RWPE2 (cell line): ENCODE measurements at regions not wholly inside any gene's neighbourhood (a gene's known extent, or its start where the extent isn't known, plus 50 kb on each side); places are given as distances from the start of the nearest gene placed in this dataset.
A peak's percentile ranks its signal among the peaks of the same experiment; 100 is the strongest.

Experiments
- ATAC-seq: fragments of 200-7000 bp; cut with Tn5 transposase; 3 replicates; pipeline ENCODE4 v1.9.1; 2021; ENCODE audit warnings: low read depth
- DNase-seq: peaks from one replicate; pipeline ENCODE4 v3.0.0-alpha.2; 2020; ENCODE audit warnings: low spot score
- H3K27ac ChIP-seq: fragments of 450-650 bp; 2 replicates; pipeline ENCODE4 v1.5.1; 2017; ENCODE audit warnings: mild to moderate bottlenecking; ENCODE audit not compliant: poor library complexity, severe bottlenecking
- H3K27me3 ChIP-seq: fragments of 250-450 bp; sonication (Bioruptor Pico); 2 replicates; pipeline ENCODE4 v1.5.1; 2021; ENCODE audit warnings: mild to moderate bottlenecking, moderate library complexity; ENCODE audit not compliant: insufficient read depth, poor library complexity, severe bottlenecking
- H3K36me3 ChIP-seq: fragments of 250-450 bp; sonication (Bioruptor Pico); 2 replicates; pipeline ENCODE4 v1.5.1; 2020; ENCODE audit warnings: low read depth, mild to moderate bottlenecking, moderate library complexity
- H3K4me1 ChIP-seq: fragments of 250-450 bp; sonication (Bioruptor Pico); 2 replicates; pipeline ENCODE4 v1.5.1; 2021; ENCODE audit warnings: mild to moderate bottlenecking, moderate library complexity; ENCODE audit not compliant: insufficient read depth, poor library complexity, severe bottlenecking
- H3K4me3 ChIP-seq: fragments of 250-450 bp; sonication (Bioruptor Pico); 2 replicates; pipeline ENCODE4 v1.5.1; 2021; ENCODE audit warnings: mild to moderate bottlenecking, moderate library complexity; ENCODE audit not compliant: severe bottlenecking
- H3K9me3 ChIP-seq: fragments of 250-450 bp; sonication (Bioruptor Pico); 2 replicates; pipeline ENCODE4 v1.5.1; 2021; ENCODE audit warnings: mild to moderate bottlenecking, moderate library complexity; ENCODE audit not compliant: severe bottlenecking
- TF ChIP-seq, protein P1 (sequence below): fragments of 450-650 bp; IDR thresholded peaks from one replicate; pipeline ENCODE4 v1.5.1; 2017; ENCODE audit warnings: mild to moderate bottlenecking, moderate library complexity; ENCODE audit not compliant: poor library complexity, severe bottlenecking

DNA sequence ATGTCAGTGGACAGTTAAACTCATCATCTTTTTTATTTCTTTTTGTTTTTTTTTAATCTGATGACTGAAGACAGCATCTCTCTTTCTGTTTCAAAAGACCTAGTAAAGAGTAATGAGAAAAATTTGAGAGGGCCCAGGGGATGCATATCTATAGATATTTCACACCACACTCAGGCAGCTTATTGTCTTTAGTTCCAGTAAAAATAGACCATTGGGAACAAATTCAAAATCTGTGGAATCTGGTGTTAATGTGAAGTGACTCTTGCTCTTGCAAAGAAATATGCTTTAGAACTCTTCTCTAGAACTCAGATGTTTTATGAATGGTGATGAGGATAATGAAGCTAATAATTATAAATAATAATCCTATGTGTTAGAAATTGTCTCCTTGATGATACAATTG lies 214.5 kb upstream of the ATP2B1 start:
- H3K27ac ChIP-seq: no peak overlapping the region

DNA sequence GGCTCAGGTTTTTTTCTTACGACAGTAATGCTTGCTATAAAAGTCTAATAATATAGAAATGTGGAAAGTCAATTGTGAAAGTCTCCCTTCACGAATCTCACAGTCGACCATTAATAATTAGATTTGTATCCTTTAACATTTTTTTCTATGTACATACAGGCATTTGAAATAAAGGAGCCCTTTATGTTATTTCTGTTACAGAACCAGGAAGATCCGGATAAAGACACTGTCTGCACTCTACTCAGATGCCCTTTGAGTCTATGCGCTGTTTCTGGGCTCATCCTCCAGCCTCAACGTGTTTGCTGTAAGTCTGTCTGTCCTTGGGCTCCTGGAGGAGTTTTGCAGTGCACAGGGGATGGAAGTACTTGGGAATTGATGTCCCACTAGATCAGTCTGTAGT lies 212.2 kb upstream of the ATP2B1 start:
- TF ChIP-seq, protein P1, sequence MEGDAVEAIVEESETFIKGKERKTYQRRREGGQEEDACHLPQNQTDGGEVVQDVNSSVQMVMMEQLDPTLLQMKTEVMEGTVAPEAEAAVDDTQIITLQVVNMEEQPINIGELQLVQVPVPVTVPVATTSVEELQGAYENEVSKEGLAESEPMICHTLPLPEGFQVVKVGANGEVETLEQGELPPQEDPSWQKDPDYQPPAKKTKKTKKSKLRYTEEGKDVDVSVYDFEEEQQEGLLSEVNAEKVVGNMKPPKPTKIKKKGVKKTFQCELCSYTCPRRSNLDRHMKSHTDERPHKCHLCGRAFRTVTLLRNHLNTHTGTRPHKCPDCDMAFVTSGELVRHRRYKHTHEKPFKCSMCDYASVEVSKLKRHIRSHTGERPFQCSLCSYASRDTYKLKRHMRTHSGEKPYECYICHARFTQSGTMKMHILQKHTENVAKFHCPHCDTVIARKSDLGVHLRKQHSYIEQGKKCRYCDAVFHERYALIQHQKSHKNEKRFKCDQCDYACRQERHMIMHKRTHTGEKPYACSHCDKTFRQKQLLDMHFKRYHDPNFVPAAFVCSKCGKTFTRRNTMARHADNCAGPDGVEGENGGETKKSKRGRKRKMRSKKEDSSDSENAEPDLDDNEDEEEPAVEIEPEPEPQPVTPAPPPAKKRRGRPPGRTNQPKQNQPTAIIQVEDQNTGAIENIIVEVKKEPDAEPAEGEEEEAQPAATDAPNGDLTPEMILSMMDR: no peak
- DNase-seq: no peak
- H3K27ac ChIP-seq: no peak overlapping the region

More for the DNA sequence above, 214.5 kb upstream of the ATP2B1 start:
- Histone ChIP-seq H3K36me3 (no peaks in the 10 kb centered on the region), H3K4me1 (no peaks in the 10 kb centered on the region), H3K4me3 (no peak overlapping the region), H3K27me3 (no peaks in the 10 kb centered on the region), H3K9me3 (no peaks in the 10 kb centered on the region)
- DNase-seq (no peak), ATAC-seq (no peak)
- TF ChIP-seq, protein P1: no peak

DNA sequence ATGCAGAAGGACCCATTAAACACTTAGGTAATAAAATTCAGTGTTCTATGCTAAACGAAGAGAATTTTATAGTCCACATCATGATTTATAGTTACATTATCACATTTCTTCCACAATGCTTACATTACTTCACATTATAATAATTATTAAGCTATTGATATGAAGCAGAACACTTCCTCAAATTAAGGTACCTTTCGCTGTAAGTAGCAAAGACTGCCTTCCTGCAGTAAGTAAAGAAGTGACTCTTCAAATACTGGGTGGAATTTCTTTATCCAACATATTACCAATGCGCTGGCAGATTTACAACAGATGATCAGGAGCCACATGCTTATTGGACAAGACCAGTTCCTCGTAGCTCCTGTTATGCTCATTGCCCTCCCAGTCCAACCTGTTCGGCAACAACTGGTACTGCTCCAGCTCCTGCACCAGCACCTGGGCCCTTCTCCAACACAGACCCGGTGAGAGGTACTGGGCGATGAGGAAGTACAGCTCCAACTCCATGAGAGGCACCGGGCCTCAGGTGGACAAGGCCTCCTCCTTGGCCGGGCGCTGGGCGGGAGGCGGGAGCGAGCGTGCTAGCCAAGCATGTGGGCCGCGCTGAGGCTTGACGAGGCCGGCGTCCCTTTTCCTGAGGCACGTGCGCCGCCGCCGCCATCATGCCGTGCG lies 210.7 kb upstream of the ATP2B1 start:
- H3K27ac ChIP-seq: no peak overlapping the region
- no peak for ATAC-seq
- H3K4me3 ChIP-seq: no peak overlapping the region
- H3K4me1 ChIP-seq: no peaks in the 10 kb centered on the region
- no peaks in the 10 kb centered on the region for H3K27me3 ChIP-seq
- no peaks in the 10 kb centered on the region for H3K36me3 ChIP-seq
- no peaks in the 10 kb centered on the region for H3K9me3 ChIP-seq
- peak; percentile 49 for DNase-seq
- TF ChIP-seq, protein P1: no peak

More for the DNA sequence above, 212.2 kb upstream of the ATP2B1 start:
- H3K9me3 ChIP-seq: no peaks in the 10 kb centered on the region
- H3K4me3 ChIP-seq: no peak overlapping the region
- no peaks in the 10 kb centered on the region for H3K36me3 ChIP-seq
- no peaks in the 10 kb centered on the region for H3K27me3 ChIP-seq
- no peak for ATAC-seq
- H3K4me1 ChIP-seq: no peaks in the 10 kb centered on the region

DNA sequence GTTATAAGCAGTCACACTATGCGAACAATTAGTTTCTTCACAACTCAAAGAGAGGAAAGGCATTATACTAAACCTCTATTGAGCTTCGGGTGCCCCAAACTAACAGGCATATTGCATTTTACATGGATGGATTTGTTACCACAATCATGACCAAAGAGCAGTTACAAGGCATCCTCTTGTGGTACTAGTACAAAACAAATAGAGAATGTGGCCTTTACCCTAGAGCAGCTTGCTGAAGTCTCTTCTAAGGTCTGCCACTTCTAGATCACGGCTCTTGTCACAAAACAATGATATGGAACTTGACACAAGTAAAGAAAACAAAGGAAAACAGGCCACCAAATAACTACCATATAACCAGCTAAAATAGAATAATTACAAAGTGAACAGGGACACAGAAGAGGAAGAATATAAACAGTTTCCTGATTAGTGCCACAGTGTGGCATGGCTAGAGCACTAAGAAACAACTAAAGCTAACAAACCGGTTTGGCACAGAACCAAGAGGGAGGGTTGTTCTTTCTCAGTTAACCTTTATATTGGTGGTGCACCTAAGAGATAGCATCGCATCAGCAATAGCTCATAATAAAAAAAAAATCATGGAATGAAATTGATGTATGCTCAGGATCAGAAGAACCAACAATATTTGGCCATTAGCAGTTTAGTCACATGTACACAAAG lies 209.7 kb upstream of the ATP2B1 start:
- H3K27ac ChIP-seq: no peak overlapping the region
- no peak for ATAC-seq

More for the DNA sequence above, 209.7 kb upstream of the ATP2B1 start:
- no peaks in the 10 kb centered on the region for H3K4me1 ChIP-seq
- no peak overlapping the region for H3K4me3 ChIP-seq
- no peak for DNase-seq
- no peaks in the 10 kb centered on the region for H3K27me3 ChIP-seq
- no peaks in the 10 kb centered on the region for H3K36me3 ChIP-seq
- TF ChIP-seq, protein P1: no peak
- no peaks in the 10 kb centered on the region for H3K9me3 ChIP-seq
